Spleen (tissue), 11 donors: ENCODE measurements at regions not wholly inside any gene's neighbourhood (a gene's known extent, or its start where the extent isn't known, plus 50 kb on each side); places are given as distances from the start of the nearest gene placed in this dataset.

Experiments used
- DNase-seq: peaks from one replicate; pipeline ENCODE4 v3.0.0-alpha.2; 2020
- H3K27ac ChIP-seq, 8 donors: fragments of 200-600 bp; sonication (generic) in 7 of 8; 1 replicate in 4 of 8; 2 replicates in 4 of 8; pipeline versions ENCODE4 v1.5.0 to v1.8.0; 2016 to 2021; ENCODE audit warnings: inconsistent platforms in 4 of 8, mild to moderate bottlenecking in 4 of 8, moderate library complexity in 1 of 8
- H3K27me3 ChIP-seq, 7 donors: fragments of 200-600 bp; sonication (generic) in 6 of 7; replicated peaks in 1 of 7; 1 replicate in 4 of 7; 2 replicates in 3 of 7; pipeline versions ENCODE4 v1.5.0 to v1.8.0; 2016 to 2021; ENCODE audit warnings: inconsistent platforms in 3 of 7, mild to moderate bottlenecking in 1 of 7
- H3K36me3 ChIP-seq, 6 donors: fragments of 200-600 bp; sonication (generic) in 5 of 6; 1 replicate in 4 of 6; 2 replicates in 2 of 6; pipeline versions ENCODE4 v1.5.0 to v1.8.0; 2016 to 2021; ENCODE audit warnings: inconsistent platforms in 2 of 6
- H3K4me1 ChIP-seq, 6 donors: fragments of 200-600 bp; sonication (generic) in 5 of 6; 1 replicate in 3 of 6; 2 replicates in 3 of 6; pipeline versions ENCODE4 v1.5.0 to v1.8.0; 2016 to 2021; ENCODE audit warnings: inconsistent platforms in 3 of 6
- H3K4me3 ChIP-seq, 8 donors: fragments of 200-600 bp; sonication (generic) in 7 of 8; 1 replicate in 4 of 8; 2 replicates in 4 of 8; pipeline versions ENCODE4 v1.5.0 to v1.8.0; 2016 to 2021; ENCODE audit warnings: inconsistent platforms in 4 of 8, mild to moderate bottlenecking in 4 of 8, moderate library complexity in 2 of 8
- H3K9me3 ChIP-seq, 8 donors: fragments of 200-600 bp; sonication (generic) in 7 of 8; 1 replicate in 4 of 8; 2 replicates in 4 of 8; pipeline versions ENCODE4 v1.5.0 to v1.8.0; 2016 to 2021; ENCODE audit warnings: inconsistent platforms in 4 of 8
- CTCF ChIP-seq, 11 experiments: fragments of 200-600 bp in 7 of 11; fragments of 450-650 bp in 4 of 11; sonication (generic) in 4 of 11; IDR thresholded peaks in 8 of 11; conservative IDR thresholded peaks in 3 of 11; 1 replicate in 7 of 11; 2 replicates in 4 of 11; pipeline versions ENCODE4 v1.4.0 to v1.8.0; 2016 to 2021; ENCODE audit warnings: antibody characterized with exemption in 11 of 11, inconsistent platforms in 4 of 11, mild to moderate bottlenecking in 1 of 11
- POLR2A ChIP-seq, 3 donors: fragments of 450-650 bp; IDR thresholded peaks; one replicate each; pipeline ENCODE4 v1.5.1; 2017; ENCODE audit warnings: antibody characterized with exemption in 3 of 3, mild to moderate bottlenecking in 1 of 3
- POLR2AphosphoS5 ChIP-seq, 3 donors: sonication (generic); formaldehyde crosslinking; IDR thresholded peaks; one replicate each; pipeline ENCODE4 v1.5.1; 2017; ENCODE audit warnings: antibody characterized with exemption in 3 of 3
- WGBS, 5 donors: extraction: QIAGEN DNeasy Blood & Tissue Kit in 3 of 5; methylation state at CpG; one replicate each; pipeline versions ENCODE4 v1.1.5 to v1.1.7; 2013 to 2018; 5-methylcytosine and 5-hydroxymethylcytosine counted together
- intact Hi-C: fragments of 100-400 bp; cut with DNase I; formaldehyde crosslinking; loops from one replicate; pipeline ENCODE4 v1.15.0; 2023; ENCODE audit warnings: low total_unique reads
- donor health status: healthy with polysubstance abuse.
- donor health status: DM: no; HTN: no; CAD: no; lungs with moderate emphysema.
- donor health status: DM: no; HTN: no; CAD: no.
- donor health status: Bipolar disorder and iron deficiency.
- donor health status: healthy.
- donor health status: DM: no; HTN: no; CAD: no.
- donor health status: DM: yes; HTN: yes; CAD: no.

- WGBS, 5 donors = 94 to 100% (median 99%) methylated on average over 2 of the region's 2 CpGs
- Histone ChIP-seq H3K9me3 (peaks cover 0 to 5% (median 0%) of the 10 kb centered on the region in 8 donors), H3K27ac (no peak overlapping the region), H3K4me3 (no peak overlapping the region), H3K36me3 (no peaks in the 10 kb centered on the region), H3K27me3 (no peaks in the 10 kb centered on the region), H3K4me1 (no peaks in the 10 kb centered on the region)
- TF ChIP-seq CTCF (IDR thresholded peaks at IDR 0.05 in 8 of 11, conservative IDR thresholded peaks at IDR 0.05 in 3 of 11) (no peak), POLR2AphosphoS5 (IDR thresholded peaks at IDR 0.05) (no peak), POLR2A (IDR thresholded peaks at IDR 0.05) (no peak)
- intact Hi-C loops = no loop called here
- DNase-seq = no peak
Observed at GRCh38 chr12:45566257-45566656, 163.2 kb upstream of the ARID2 start.

GRCh38 chr12:45568808-45569207 is 160.7 kb upstream of the ARID2 start:
- H3K9me3 ChIP-seq = no peaks in the 10 kb centered on the region
- TF ChIP-seq CTCF (IDR thresholded peaks at IDR 0.05 in 8 of 11, conservative IDR thresholded peaks at IDR 0.05 in 3 of 11) = no peak
- no peak for TF ChIP-seq POLR2A (IDR thresholded peaks at IDR 0.05)
- no peak for TF ChIP-seq POLR2AphosphoS5 (IDR thresholded peaks at IDR 0.05)
- H3K27me3 ChIP-seq = no peaks in the 10 kb centered on the region
- WGBS, 5 donors = 28 to 42% (median 38%) methylated on average over 4 of the region's 4 CpGs
- H3K4me1 ChIP-seq = no peaks in the 10 kb centered on the region
- no peak overlapping the region for H3K4me3 ChIP-seq
- H3K27ac ChIP-seq = no peak overlapping the region
- intact Hi-C loops = no loop called here
- H3K36me3 ChIP-seq = no peaks in the 10 kb centered on the region
- DNase-seq = no peak

GRCh38 chr12:45570501-45570900 is 159.0 kb upstream of the ARID2 start:
- Histone ChIP-seq H3K27ac (no peak overlapping the region), H3K36me3 (no peaks in the 10 kb centered on the region), H3K9me3 (no peaks in the 10 kb centered on the region), H3K4me3 (no peak overlapping the region), H3K4me1 (peaks cover 0 to 5% (median 2%) of the 10 kb centered on the region in 6 donors), H3K27me3 (no peaks in the 10 kb centered on the region)
- DNase-seq = no peak
- no peak for TF ChIP-seq POLR2A (IDR thresholded peaks at IDR 0.05)
- no peak for TF ChIP-seq CTCF (IDR thresholded peaks at IDR 0.05 in 8 of 11, conservative IDR thresholded peaks at IDR 0.05 in 3 of 11)
- no peak for TF ChIP-seq POLR2AphosphoS5 (IDR thresholded peaks at IDR 0.05)
- 85 to 100% (median 96%) methylated on average over 1 of the region's 1 CpG for WGBS, 5 donors
- intact Hi-C loops = no loop called here

GRCh38 chr12:45572114-45572513 is 157.4 kb upstream of the ARID2 start:
- WGBS, 5 donors = 88 to 100% (median 95%) methylated on average over 1 of the region's 1 CpG
- peaks cover 0 to 21% (median 18%) of the 10 kb centered on the region in 6 donors for H3K4me1 ChIP-seq
- TF ChIP-seq POLR2A (IDR thresholded peaks at IDR 0.05) = no peak
- no peak for TF ChIP-seq CTCF (IDR thresholded peaks at IDR 0.05 in 8 of 11, conservative IDR thresholded peaks at IDR 0.05 in 3 of 11)
- TF ChIP-seq POLR2AphosphoS5 (IDR thresholded peaks at IDR 0.05) = no peak
- H3K27ac ChIP-seq = no peak overlapping the region
- no peaks in the 10 kb centered on the region for H3K9me3 ChIP-seq
- no peak for DNase-seq
- intact Hi-C loops = no loop called here
- no peak overlapping the region for H3K4me3 ChIP-seq
- H3K36me3 ChIP-seq = no peaks in the 10 kb centered on the region
- no peaks in the 10 kb centered on the region for H3K27me3 ChIP-seq
